Ishikawa (cell line): ENCODE measurements at regions not wholly inside any gene's neighbourhood (a gene's known extent, or its start where the extent isn't known, plus 50 kb on each side); places are given as distances from the start of the nearest gene placed in this dataset.

Experiments used
- CEBPB ChIP-seq: IDR thresholded peaks from 2 replicates; pipeline ENCODE4 v1.6.1; 2012
- CREB1 ChIP-seq: IDR thresholded peaks from 2 replicates; pipeline ENCODE4 v1.6.1; 2012; ENCODE audit warnings: low read depth
- EGR1 ChIP-seq: IDR thresholded peaks from 2 replicates; pipeline ENCODE4 v1.6.1; 2012
- EP300 ChIP-seq: IDR thresholded peaks from 2 replicates; pipeline ENCODE4 v1.6.1; 2012; ENCODE audit warnings: borderline replicate concordance
- FOXM1 ChIP-seq: IDR thresholded peaks from 2 replicates; pipeline ENCODE4 v1.6.1; 2012; ENCODE audit warnings: low read depth, borderline replicate concordance
- NFIC ChIP-seq: IDR thresholded peaks from 2 replicates; pipeline ENCODE4 v1.6.1; 2012
- RAD21 ChIP-seq: IDR thresholded peaks from 2 replicates; pipeline ENCODE4 v1.6.1; 2012; ENCODE audit warnings: low read depth
- TAF1 ChIP-seq: IDR thresholded peaks from 2 replicates; pipeline ENCODE4 v1.6.1; 2012; ENCODE audit warnings: low read depth, mild to moderate bottlenecking
- TCF12 ChIP-seq: IDR thresholded peaks from 2 replicates; pipeline ENCODE4 v1.6.1; 2012; ENCODE audit warnings: low read depth
- TEAD4 ChIP-seq: IDR thresholded peaks from 2 replicates; pipeline ENCODE4 v1.6.1; 2012
- YY1 ChIP-seq: IDR thresholded peaks from 2 replicates; pipeline ENCODE4 v1.6.1; 2012; ENCODE audit warnings: low read depth
- ZBTB7A ChIP-seq: IDR thresholded peaks from 2 replicates; pipeline ENCODE4 v1.6.1; 2012; ENCODE audit warnings: low read depth
- TF ChIP-seq, protein P1 (sequence below): IDR thresholded peaks from 2 replicates; pipeline ENCODE4 v1.6.1; 2012
- TF ChIP-seq, protein P2 (sequence below): IDR thresholded peaks from 2 replicates; pipeline ENCODE4 v1.6.1; 2012; ENCODE audit warnings: low read depth, mild to moderate bottlenecking
- TF ChIP-seq, protein P3 (sequence below): IDR thresholded peaks from 2 replicates; pipeline ENCODE4 v1.6.1; 2012

DNA sequence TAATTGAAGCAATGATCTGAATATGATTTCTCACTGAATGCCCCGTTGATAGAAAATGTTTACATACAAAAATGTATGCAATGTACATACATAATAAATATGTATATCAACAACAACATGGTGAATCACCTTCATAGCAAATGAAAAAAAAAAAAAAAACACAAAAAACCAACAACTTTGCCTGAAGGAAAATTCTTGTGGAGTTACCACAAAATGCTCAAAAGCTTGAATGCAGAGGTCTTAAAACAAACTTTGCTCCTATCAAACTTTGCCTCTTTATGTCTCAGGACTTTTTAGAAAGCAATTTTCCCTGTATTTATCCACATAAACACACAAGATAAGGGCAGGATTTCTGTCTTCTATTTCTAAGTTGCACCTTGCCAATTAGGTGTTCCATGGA lies 92.9 kb upstream of the SIX2 start:
- no peak for TF ChIP-seq NFIC
- no peak for TF ChIP-seq RAD21
- TF ChIP-seq TCF12 = no peak
- TF ChIP-seq, protein P1, sequence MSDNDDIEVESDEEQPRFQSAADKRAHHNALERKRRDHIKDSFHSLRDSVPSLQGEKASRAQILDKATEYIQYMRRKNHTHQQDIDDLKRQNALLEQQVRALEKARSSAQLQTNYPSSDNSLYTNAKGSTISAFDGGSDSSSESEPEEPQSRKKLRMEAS = no peak
- TF ChIP-seq YY1 = no peak
- TF ChIP-seq TEAD4 = no peak
- TF ChIP-seq TAF1 = no peak
- no peak for TF ChIP-seq CREB1
- TF ChIP-seq, protein P2, sequence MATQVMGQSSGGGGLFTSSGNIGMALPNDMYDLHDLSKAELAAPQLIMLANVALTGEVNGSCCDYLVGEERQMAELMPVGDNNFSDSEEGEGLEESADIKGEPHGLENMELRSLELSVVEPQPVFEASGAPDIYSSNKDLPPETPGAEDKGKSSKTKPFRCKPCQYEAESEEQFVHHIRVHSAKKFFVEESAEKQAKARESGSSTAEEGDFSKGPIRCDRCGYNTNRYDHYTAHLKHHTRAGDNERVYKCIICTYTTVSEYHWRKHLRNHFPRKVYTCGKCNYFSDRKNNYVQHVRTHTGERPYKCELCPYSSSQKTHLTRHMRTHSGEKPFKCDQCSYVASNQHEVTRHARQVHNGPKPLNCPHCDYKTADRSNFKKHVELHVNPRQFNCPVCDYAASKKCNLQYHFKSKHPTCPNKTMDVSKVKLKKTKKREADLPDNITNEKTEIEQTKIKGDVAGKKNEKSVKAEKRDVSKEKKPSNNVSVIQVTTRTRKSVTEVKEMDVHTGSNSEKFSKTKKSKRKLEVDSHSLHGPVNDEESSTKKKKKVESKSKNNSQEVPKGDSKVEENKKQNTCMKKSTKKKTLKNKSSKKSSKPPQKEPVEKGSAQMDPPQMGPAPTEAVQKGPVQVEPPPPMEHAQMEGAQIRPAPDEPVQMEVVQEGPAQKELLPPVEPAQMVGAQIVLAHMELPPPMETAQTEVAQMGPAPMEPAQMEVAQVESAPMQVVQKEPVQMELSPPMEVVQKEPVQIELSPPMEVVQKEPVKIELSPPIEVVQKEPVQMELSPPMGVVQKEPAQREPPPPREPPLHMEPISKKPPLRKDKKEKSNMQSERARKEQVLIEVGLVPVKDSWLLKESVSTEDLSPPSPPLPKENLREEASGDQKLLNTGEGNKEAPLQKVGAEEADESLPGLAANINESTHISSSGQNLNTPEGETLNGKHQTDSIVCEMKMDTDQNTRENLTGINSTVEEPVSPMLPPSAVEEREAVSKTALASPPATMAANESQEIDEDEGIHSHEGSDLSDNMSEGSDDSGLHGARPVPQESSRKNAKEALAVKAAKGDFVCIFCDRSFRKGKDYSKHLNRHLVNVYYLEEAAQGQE = no peak
- no peak for TF ChIP-seq CEBPB
- no peak for TF ChIP-seq EP300
- TF ChIP-seq, protein P3, sequence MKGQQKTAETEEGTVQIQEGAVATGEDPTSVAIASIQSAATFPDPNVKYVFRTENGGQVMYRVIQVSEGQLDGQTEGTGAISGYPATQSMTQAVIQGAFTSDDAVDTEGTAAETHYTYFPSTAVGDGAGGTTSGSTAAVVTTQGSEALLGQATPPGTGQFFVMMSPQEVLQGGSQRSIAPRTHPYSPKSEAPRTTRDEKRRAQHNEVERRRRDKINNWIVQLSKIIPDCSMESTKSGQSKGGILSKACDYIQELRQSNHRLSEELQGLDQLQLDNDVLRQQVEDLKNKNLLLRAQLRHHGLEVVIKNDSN = no peak
- TF ChIP-seq ZBTB7A = no peak
- TF ChIP-seq EGR1 = no peak
- no peak for TF ChIP-seq FOXM1

DNA sequence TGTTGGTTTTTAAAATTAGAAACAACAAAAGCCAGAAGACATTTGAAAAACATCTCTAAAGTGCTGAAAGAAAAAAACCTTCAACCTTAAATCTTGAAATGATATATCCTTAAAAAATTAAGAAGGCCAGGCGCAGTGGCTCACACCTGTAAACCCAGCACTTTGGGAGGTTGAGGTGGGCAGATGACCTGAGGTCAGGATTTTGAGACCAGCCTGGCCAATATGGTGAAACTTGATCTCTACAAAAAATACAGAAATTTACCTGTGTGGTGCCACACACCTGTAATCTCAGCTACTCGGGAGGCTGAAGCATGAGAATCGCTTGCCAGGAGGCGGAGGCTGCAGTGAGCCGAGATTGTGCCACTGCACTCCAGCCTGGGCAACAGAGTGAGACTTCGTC lies 87.7 kb upstream of the SIX2 start:
- TF ChIP-seq, protein P2 = no peak
- TF ChIP-seq CREB1 (no peak), EP300 (no peak), RAD21 (no peak), TCF12 (no peak), NFIC (no peak), CEBPB (no peak)

DNA sequence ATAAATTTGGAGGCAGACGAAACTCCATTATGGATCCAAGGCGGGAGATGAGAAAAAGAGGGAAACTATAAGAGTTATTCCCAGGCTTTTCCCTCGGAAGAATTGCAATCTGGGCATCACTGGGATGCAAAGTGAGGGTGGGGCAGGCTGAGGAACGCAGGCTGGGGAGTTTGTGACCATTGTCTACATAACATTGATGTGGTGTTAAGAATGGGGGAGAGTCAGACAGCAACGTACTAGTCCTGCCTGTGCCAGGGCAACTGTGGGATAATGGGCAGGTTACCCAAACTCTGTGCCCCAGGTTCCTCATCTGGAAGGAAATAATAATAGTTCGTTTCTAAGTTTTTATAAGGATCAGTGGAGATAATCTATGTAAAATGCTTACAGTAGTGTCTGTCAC lies 84.4 kb upstream of the SIX2 start:
- TF ChIP-seq TCF12 (no peak), EGR1 (no peak), TEAD4 (no peak), YY1 (no peak), FOXM1 (no peak), CEBPB (no peak), CREB1 (no peak), RAD21 (no peak), TAF1 (no peak), EP300 (no peak), NFIC (no peak), ZBTB7A (no peak)
- TF ChIP-seq, protein P3 = no peak
- TF ChIP-seq, protein P1 = no peak
- TF ChIP-seq, protein P2 = no peak

DNA sequence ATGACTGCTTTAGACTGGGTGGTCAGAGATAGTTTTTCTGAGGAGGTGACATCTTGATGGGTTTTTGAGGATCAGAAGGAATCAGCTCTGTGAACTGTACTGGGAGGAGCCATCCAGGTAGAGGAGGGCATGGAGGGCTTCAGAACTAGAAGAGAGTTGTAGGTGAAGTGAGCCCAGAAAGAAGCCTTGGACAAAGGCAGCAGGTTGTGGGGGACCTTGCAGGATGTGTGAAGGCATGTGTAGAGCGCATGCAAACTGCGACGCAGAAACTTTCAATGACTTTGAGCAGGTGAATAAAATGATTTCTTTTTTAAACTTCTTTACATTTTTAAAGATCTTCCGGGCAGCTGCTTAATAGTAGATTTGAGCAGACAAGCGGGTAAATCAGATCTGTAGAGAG lies 83.9 kb upstream of the SIX2 start:
- TF ChIP-seq FOXM1 (no peak), TEAD4 (no peak), EGR1 (no peak), TCF12 (no peak), NFIC (no peak), ZBTB7A (no peak), CREB1 (no peak), YY1 (no peak), TAF1 (no peak), RAD21 (no peak), CEBPB (no peak), EP300 (no peak)
- TF ChIP-seq, protein P3 = no peak
- TF ChIP-seq, protein P2 = no peak
- TF ChIP-seq, protein P1 = no peak
